SJSA1 (cell line): ENCODE measurements at regions not wholly inside any gene's neighbourhood (a gene's known extent, or its start where the extent isn't known, plus 50 kb on each side); places are given as distances from the start of the nearest gene placed in this dataset.
"Not testable (repeated sequence)": the region's sequence is repeated elsewhere in the genome, so short reads cannot be mapped to it uniquely, and the experiment has no call there.

Source experiments
- DNase-seq, 2 experiments: peaks; one replicate each; pipeline ENCODE4 v3.0.0-alpha.2; 2015 to 2020; ENCODE audit warnings: low spot score in 2 of 2, low read depth in 1 of 2
- H3K27ac ChIP-seq: fragments of 250-450 bp; sonication (Bioruptor Pico); 2 replicates; pipeline ENCODE4 v1.5.1; 2020; ENCODE audit warnings: mild to moderate bottlenecking, moderate library complexity
- H3K27me3 ChIP-seq: fragments of 250-450 bp; sonication (Bioruptor Pico); replicated peaks from 2 replicates; pipeline ENCODE4 v1.5.1; 2020; ENCODE audit warnings: mild to moderate bottlenecking, moderate library complexity
- H3K36me3 ChIP-seq: fragments of 250-450 bp; sonication (Bioruptor Pico); 2 replicates; pipeline ENCODE4 v1.5.1; 2020; ENCODE audit warnings: mild to moderate bottlenecking
- H3K4me1 ChIP-seq: fragments of 250-450 bp; sonication (Bioruptor Pico); replicated peaks from 2 replicates; pipeline ENCODE4 v1.6.1; 2021; ENCODE audit warnings: mild to moderate bottlenecking
- H3K4me3 ChIP-seq: fragments of 250-450 bp; sonication (Bioruptor Pico); 2 replicates; pipeline ENCODE4 v1.5.1; 2020; ENCODE audit warnings: mild to moderate bottlenecking
- H3K9me3 ChIP-seq: fragments of 250-450 bp; sonication (Bioruptor Pico); replicated peaks from 2 replicates; pipeline ENCODE4 v1.5.1; 2020; ENCODE audit warnings: mild to moderate bottlenecking

GRCh38 chr15:85196697-85197096, 183.7 kb upstream of the AKAP13 start:
- not testable (repeated sequence) for DNase-seq, H3K4me3 ChIP-seq

GRCh38 chr15:85197582-85197981, 182.8 kb upstream of the AKAP13 start:
- not testable (repeated sequence) for H3K4me3 ChIP-seq, H3K9me3 ChIP-seq, H3K27me3 ChIP-seq, DNase-seq, H3K36me3 ChIP-seq, H3K4me1 ChIP-seq, H3K27ac ChIP-seq

More at GRCh38 chr15:85196697-85197096, 183.7 kb upstream of the AKAP13 start:
- H3K9me3 ChIP-seq, H3K27ac ChIP-seq, H3K36me3 ChIP-seq, H3K27me3 ChIP-seq, H3K4me1 ChIP-seq: not testable (repeated sequence)

- not testable (repeated sequence) for H3K4me1 ChIP-seq, H3K36me3 ChIP-seq, H3K4me3 ChIP-seq, H3K9me3 ChIP-seq, H3K27me3 ChIP-seq, H3K27ac ChIP-seq, DNase-seq
These were observed 182.0 kb upstream of the AKAP13 start for GRCh38 chr15:85198432-85198831.

GRCh38 chr15:85200215-85200614, 180.2 kb upstream of the AKAP13 start:
- H3K4me1 ChIP-seq, DNase-seq, H3K9me3 ChIP-seq, H3K27me3 ChIP-seq, H3K27ac ChIP-seq, H3K36me3 ChIP-seq, H3K4me3 ChIP-seq: not testable (repeated sequence)

DNA sequence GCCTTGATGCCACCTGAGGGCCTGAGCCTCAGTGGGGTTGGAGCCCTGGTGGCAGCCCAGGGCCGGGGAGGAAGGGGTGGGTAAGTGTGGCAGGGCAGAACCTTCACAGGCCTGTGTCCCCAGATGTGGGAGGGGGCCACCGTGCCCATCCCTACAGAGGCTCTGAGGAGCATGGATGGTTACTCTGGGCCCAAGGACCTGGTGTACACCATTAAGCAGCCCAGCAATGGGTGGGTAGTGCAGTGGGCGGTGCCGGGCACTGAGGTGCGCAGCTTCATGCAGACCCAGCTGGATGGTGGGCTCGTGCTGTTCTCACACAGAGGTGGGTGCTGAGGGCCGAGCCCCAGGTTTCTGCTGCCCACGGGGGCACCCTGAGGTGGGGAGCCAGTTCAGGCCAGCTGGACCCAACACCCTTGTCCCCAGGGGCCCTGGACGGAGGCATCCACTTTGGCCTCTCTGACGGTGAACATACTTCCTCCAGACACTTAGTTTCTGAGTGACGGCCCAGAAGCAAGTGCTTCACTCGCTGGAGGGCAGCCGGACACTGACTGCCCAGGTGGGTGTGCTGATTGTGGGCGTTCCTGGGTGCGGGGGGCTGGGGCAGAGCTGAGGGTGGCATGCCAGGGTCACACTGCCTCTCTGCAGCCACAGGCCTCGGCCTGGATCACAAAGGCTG, 179.1 kb upstream of the AKAP13 start:
- not testable (repeated sequence) for H3K27me3 ChIP-seq, H3K4me1 ChIP-seq, H3K27ac ChIP-seq, H3K36me3 ChIP-seq, DNase-seq, H3K9me3 ChIP-seq, H3K4me3 ChIP-seq

- H3K27me3 ChIP-seq, H3K4me1 ChIP-seq, H3K27ac ChIP-seq: not testable (repeated sequence)
These were observed 175.9 kb upstream of the AKAP13 start for GRCh38 chr15:85204481-85204880.

GRCh38 chr15:85233791-85234325, 146.5 kb upstream of the AKAP13 start:
- not testable (repeated sequence) for H3K36me3 ChIP-seq, H3K27ac ChIP-seq, H3K4me3 ChIP-seq, H3K4me1 ChIP-seq, H3K27me3 ChIP-seq, DNase-seq, H3K9me3 ChIP-seq

More at GRCh38 chr15:85204481-85204880, 175.9 kb upstream of the AKAP13 start:
- not testable (repeated sequence) for H3K36me3 ChIP-seq, H3K4me3 ChIP-seq, DNase-seq, H3K9me3 ChIP-seq

GRCh38 chr15:85234450-85235196, 145.8 kb upstream of the AKAP13 start:
- H3K4me3 ChIP-seq, H3K9me3 ChIP-seq, H3K4me1 ChIP-seq, DNase-seq, H3K27me3 ChIP-seq, H3K36me3 ChIP-seq, H3K27ac ChIP-seq: not testable (repeated sequence)

DNA sequence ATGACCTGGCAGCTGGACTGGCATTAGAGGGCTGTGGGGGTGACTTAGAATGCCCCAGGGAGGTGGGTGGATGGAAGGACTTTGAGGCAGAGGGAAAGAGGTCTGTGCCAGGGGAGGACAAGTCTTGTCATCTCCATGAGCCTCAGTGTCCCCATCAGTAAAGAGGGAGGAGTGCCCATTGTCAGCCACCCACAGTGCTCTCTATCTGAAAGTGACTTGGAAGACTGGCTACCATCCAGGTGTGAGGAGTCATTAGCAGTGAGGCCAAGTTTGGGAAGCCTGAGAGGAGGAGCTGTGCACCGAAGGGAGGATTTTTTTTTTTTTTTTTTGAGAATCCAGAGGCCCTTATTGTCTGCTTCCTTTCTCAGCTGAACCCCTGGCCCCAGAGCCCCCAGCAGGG, 136.3 kb upstream of the AKAP13 start:
- not testable (repeated sequence) for H3K27me3 ChIP-seq, DNase-seq, H3K9me3 ChIP-seq, H3K4me3 ChIP-seq, H3K27ac ChIP-seq, H3K36me3 ChIP-seq, H3K4me1 ChIP-seq

DNA sequence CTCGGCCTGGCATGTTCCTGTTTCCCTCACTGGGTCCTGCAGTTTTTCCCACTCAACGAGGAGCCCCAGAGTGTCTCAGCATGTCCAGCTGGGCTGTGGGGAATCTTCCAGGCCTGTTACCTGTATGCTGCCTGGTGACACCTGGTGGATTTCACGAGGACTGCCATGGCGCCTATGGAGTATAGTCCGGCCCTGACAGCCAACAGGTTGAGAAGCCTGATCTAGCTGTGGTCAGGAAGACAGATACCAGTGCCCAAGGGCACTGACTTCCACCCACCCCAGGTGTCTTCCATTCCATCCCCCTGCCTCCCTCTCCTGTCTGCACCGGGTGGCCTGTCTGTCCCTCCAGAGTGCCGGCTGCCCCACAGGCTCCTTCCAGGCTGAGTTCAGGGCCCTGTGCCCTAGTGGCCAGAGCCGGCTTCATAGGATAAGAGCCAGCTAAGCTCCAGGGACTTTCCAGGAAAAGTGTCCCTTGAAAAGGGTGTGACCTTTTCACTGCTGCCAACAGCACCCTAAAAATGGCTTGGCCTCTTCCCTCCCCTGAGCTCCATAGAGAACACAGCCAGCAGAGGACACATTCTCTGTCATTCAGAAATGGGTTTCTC, 129.4 kb upstream of the AKAP13 start:
- H3K36me3 ChIP-seq, result not testable (repeated sequence)

GRCh38 chr15:85253196-85253915, 127.0 kb upstream of the AKAP13 start:
- not testable (repeated sequence) for H3K36me3 ChIP-seq, H3K27ac ChIP-seq, H3K4me3 ChIP-seq, DNase-seq, H3K4me1 ChIP-seq, H3K9me3 ChIP-seq, H3K27me3 ChIP-seq

More for the DNA sequence above, 129.4 kb upstream of the AKAP13 start:
- H3K27me3 ChIP-seq, H3K4me3 ChIP-seq, H3K9me3 ChIP-seq, DNase-seq, H3K27ac ChIP-seq, H3K4me1 ChIP-seq: not testable (repeated sequence)

DNA sequence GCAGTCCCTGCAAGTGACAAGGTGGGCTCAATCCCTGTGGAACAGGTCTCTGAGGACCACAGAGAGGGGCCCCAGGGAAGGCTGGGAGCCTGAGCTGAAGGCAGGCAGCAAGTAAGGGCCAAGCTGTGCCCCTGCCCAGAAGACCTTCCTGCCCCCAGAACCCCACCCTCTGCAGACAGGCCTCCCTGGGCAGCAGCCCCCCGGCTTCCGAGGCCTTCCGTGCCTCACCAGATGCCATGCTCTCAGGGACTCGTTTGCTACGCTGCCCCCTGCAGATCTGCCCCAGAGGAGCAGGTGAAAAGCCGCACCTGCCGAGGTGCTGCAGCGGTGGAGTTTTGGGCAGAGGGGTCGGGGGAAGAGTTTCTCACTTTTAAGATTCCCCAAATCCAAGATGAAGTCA, 125.4 kb upstream of the AKAP13 start:
- DNase-seq, H3K36me3 ChIP-seq, H3K27ac ChIP-seq, H3K9me3 ChIP-seq, H3K27me3 ChIP-seq, H3K4me3 ChIP-seq, H3K4me1 ChIP-seq: not testable (repeated sequence)

DNA sequence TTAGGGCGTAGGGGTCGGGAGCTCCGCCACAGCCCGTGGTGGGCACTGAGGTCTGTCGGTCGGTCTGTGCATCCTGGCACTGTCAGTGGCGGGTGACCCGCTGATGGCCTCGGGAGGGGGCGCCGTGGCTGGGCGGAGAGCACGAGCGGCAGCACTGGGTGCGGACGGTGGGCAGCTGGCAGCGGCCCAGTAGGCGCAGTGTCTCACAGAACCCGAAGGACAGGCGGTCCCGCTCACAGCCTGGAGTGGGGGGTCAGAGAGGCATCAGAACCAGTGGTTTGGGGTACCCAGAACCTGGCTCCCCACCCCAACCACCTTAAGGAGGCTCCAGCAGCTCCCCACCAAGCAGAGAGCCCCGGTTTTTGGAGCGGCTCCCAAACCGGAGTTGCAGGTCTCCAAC, 124.9 kb upstream of the AKAP13 start:
- H3K27me3 ChIP-seq, H3K4me1 ChIP-seq, H3K27ac ChIP-seq, H3K36me3 ChIP-seq, H3K9me3 ChIP-seq, DNase-seq, H3K4me3 ChIP-seq: not testable (repeated sequence)
